Activated B cell treated with CpG ODN at 0.5 μM for 24 hours (primary cell): ENCODE measurements at regions not wholly inside any gene's neighbourhood (a gene's known extent, or its start where the extent isn't known, plus 50 kb on each side); places are given as distances from the start of the nearest gene placed in this dataset.

Source experiments
- ATAC-seq: fragments of 200-7000 bp; cut with Tn5 transposase; one replicate; pipeline ENCODE4 v1.10.0; 2021; ENCODE audit warnings: low read depth, mild to moderate bottlenecking, moderate library complexity
- CTCF ChIA-PET: fragments of 350-600 bp; sonication (Branson Sonifier 250); formaldehyde crosslinking; loops from one replicate; lab custom pipeline; 2021; ENCODE audit warnings: antibody characterized with exemption; lab: Charles Lee
- POLR2A ChIA-PET: fragments of 350-600 bp; sonication (Branson Sonifier 250); formaldehyde crosslinking; loops from one replicate; lab custom pipeline; 2021; ENCODE audit warnings: antibody characterized with exemption; lab: Charles Lee
- DNase-seq: peaks from one replicate; pipeline ENCODE4 v3.0.0; 2022
- H3K27ac Mint-ChIP-seq: one replicate; pipeline ENCODE4 v1.8.0; 2020; ENCODE audit warnings: mixed read lengths
- H3K27me3 Mint-ChIP-seq: one replicate; pipeline ENCODE4 v1.8.0; 2021; ENCODE audit warnings: mixed read lengths
- H3K36me3 Mint-ChIP-seq: one replicate; pipeline ENCODE4 v1.8.0; 2021; ENCODE audit warnings: low read depth, mixed read lengths
- H3K4me1 Mint-ChIP-seq: one replicate; pipeline ENCODE4 v1.8.0; 2021; ENCODE audit warnings: mixed read lengths
- H3K4me3 Mint-ChIP-seq: one replicate; pipeline ENCODE4 v1.8.0; 2020; ENCODE audit warnings: mild to moderate bottlenecking, mixed read lengths
- H3K9me3 Mint-ChIP-seq: one replicate; pipeline ENCODE4 v1.8.0; 2020; ENCODE audit warnings: mixed read lengths
- intact Hi-C: fragments of 100-400 bp; cut with micrococcal nuclease; formaldehyde crosslinking; loops from one replicate; pipeline ENCODE4 v1.15.1; 2024
- TF ChIP-seq, protein P1 (sequence below): fragments of 200-600 bp; IDR thresholded peaks from one replicate; pipeline ENCODE4 v1.8.0; 2022; ENCODE audit warnings: antibody characterized with exemption, mild to moderate bottlenecking

GRCh38 chr2:20104900-20105545 is 53.6 kb upstream of the LAPTM4A start:
- DNase-seq, result no peak
- no peak overlapping the region for H3K27ac Mint-ChIP-seq
- no peaks in the 10 kb centered on the region for H3K36me3 Mint-ChIP-seq
- H3K4me3 Mint-ChIP-seq, result no peak overlapping the region
- ChIA-PET POLR2A (no interaction called here), CTCF (interaction anchor here (2.7 kb wide), 1 partner anchor 90 kb away, joined by 9 read pairs; no protein-coding TSS in a partner anchor)
- H3K27me3 Mint-ChIP-seq, result peaks cover 25% of the 10 kb centered on the region
- intact Hi-C loops, result no loop called here
- no peaks in the 10 kb centered on the region for H3K4me1 Mint-ChIP-seq
- TF ChIP-seq, protein P1, sequence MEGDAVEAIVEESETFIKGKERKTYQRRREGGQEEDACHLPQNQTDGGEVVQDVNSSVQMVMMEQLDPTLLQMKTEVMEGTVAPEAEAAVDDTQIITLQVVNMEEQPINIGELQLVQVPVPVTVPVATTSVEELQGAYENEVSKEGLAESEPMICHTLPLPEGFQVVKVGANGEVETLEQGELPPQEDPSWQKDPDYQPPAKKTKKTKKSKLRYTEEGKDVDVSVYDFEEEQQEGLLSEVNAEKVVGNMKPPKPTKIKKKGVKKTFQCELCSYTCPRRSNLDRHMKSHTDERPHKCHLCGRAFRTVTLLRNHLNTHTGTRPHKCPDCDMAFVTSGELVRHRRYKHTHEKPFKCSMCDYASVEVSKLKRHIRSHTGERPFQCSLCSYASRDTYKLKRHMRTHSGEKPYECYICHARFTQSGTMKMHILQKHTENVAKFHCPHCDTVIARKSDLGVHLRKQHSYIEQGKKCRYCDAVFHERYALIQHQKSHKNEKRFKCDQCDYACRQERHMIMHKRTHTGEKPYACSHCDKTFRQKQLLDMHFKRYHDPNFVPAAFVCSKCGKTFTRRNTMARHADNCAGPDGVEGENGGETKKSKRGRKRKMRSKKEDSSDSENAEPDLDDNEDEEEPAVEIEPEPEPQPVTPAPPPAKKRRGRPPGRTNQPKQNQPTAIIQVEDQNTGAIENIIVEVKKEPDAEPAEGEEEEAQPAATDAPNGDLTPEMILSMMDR, result no peak
- ATAC-seq, result no peak
- H3K9me3 Mint-ChIP-seq, result peaks cover 4% of the 10 kb centered on the region

DNA sequence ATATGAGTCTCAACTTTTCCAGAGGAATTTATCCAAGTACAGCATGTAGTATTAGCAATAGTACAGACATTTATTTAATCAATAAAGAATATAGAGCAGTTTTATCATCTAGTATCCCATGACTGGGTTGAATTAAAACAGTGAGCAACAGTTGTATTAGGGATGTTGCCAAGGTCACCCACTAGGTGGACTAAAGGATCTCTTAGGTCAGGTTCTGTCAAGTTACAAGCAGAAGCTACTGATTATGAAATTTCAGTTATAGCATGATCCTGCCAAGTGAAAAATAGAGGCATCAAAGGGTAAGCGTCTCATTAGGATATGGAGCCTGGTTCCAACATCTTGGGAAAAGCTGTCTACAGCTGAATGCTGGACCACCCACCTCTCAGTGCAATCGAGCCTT is 52.1 kb upstream of the LAPTM4A start:
- intact Hi-C loops, result no loop called here
- no peak for DNase-seq
- H3K27ac Mint-ChIP-seq, result no peak overlapping the region
- no peaks in the 10 kb centered on the region for H3K4me1 Mint-ChIP-seq
- TF ChIP-seq, protein P1, result no peak
- no peak for ATAC-seq
- H3K9me3 Mint-ChIP-seq, result peaks cover 4% of the 10 kb centered on the region
- H3K36me3 Mint-ChIP-seq, result no peaks in the 10 kb centered on the region
- no peak overlapping the region for H3K4me3 Mint-ChIP-seq
- ChIA-PET POLR2A (no interaction called here), CTCF (interaction anchor here (1.1 to 2.7 kb wide), 2 partner anchors 89 to 90 kb away, joined by 3 to 9 read pairs; no protein-coding TSS in a partner anchor)
- H3K27me3 Mint-ChIP-seq, result peaks cover 23% of the 10 kb centered on the region
